ENCODE measurements at regions not wholly inside any gene's neighbourhood (a gene's known extent, or its start where the extent isn't known, plus 50 kb on each side); places are given as distances from the start of the nearest gene placed in this dataset.

DNA sequence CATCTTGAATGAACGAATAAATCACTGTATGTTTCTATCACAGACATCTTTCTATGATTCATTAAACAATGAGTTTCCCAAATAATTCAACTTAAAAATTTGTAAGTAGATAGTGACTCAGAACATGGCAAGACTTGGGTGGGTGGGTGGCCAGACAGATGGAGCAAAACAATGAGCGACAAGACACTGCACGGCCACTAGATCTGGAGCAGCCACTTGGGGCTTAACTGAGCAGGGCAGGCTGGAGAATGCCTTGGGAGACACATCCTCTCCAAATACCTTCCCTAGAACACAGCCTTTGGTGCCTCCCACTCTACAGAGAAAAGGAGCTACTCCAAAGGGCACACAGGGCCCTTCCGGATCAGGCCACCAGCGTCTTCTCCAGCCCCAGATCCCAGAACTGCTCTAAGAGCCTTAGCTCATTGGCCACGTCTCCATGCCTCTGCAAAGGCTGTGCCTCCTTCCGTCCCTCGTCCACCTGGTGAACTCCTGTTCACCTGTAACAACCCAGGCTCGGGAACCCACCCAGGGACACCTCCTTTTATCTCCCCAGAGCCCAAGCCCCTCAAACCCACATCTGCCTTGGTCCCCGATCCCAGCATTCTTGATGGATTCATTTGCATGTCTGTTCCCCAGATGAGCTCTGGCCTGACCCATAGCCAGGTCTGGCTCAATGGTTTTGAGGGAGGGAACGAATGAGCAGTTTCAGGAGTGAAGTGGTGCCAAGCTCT, 134.9 kb upstream of the IQSEC1 start:
- DNase-seq, result no peak

DNA sequence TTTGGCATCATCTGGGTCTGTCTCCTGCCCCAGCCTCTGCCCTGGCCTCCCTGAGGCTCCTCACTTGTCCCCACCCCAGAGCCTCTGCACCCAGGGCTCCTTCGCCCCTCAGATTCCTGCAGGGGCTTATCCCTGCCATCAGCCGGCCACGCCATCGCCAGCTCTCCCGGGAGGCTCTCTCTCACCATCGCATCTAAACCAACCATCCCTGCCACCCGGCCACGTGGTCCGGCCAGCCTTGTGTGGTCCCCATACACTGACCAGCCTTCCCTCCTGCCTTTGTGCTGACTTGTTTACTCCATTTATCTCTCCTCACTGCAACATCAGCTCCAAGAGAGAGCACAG, 134.3 kb upstream of the IQSEC1 start:
- DNase-seq, result no peak

GRCh38 chr3:13206799-13207577, 133.8 kb upstream of the IQSEC1 start:
- no peak for DNase-seq

GRCh38 chr3:13205567-13206143, 132.4 kb upstream of the IQSEC1 start:
- DNase-seq, result no peak

DNA sequence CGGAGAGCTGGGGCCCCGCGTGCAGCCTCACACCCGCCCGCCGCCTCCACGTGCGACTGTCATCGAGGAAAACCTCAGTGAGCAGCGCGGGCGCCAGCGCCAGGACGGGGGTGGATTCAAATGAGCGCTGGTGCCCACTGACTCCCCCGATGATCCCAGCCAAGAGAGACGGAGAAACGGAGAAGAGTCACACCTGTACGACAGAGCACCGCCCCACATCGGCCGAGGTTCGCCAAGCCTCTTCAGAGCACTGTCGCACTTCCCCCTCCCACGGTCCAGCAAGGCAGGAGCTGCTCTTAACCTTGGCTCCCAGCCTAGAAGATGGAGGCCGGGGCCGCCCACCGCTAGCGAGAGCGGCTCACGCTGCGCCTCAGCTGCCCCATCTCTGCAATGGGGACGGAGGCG, 130.9 kb upstream of the IQSEC1 start:
- DNase-seq, result no peak

DNA sequence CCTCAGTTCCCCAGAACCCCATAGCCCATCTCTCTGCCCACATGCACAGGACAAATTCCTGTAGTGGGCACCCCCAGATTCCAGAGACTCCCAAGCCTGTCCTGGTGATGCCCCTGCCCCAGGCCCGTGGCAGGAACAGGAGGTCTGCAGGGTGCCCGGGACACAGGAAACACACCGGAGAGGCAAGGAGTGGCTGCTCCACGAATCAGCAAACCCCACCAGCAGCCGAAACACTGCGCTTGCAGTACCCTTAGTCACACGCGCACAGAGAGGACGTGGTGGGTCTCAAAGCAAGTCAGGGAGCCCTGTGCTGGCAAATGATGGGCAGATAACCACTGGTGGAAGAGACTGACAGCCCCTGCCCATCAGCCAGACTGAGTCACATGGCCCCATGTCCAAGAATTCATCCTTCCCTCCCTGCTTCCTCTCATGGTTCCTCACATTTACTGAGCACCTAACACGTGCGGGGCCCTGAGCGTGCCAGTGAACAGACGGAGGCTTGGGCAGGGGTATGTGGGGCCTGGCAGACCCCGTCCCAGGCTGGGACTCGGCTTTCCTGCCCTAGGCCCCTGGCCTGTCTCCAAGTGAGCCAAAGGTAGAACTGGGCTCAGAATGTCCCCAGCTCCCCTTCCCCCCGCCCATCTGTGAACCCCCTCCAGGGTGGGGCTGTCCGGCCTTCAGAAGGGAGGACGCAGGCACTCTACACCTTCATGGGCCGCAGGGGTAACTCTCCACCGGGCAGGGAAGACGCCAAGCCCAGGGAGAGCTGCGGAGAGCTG, 130.4 kb upstream of the IQSEC1 start:
- no peak for DNase-seq

DNA sequence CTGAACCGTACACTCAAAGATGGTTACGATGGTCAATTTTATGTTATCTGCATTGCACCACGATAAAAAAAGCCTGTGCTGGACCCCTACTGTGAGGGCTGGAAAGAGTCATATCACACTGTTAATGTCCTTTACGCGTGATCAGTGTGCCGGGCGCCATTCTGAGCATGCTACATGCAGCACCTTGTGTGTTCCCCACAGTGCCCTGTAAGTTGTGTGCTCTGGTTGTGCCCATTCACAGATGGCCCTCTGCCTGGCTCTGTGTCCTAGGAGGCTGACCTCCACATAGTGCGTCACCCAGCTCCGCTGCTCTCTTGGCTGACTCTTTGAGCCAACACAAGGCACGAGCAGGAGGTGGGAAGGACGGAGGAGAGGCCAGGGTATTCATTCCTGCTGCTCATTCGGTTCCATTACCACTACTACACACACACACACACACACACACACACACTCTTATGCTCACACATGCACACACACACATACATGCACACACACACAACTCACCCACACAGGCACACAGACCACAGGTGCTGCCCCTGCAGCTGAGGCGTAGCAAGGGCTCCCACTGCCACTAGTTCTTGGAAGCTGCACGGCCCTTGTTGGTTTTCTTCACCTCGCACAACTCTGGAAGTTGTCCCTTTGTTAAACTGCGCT, 129.6 kb upstream of the IQSEC1 start:
- no peak for DNase-seq

GRCh38 chr3:13201851-13202250, 128.6 kb upstream of the IQSEC1 start:
- no peak for DNase-seq

- no peak for DNase-seq
These were observed 127.7 kb upstream of the IQSEC1 start for GRCh38 chr3:13200946-13201345.

DNA sequence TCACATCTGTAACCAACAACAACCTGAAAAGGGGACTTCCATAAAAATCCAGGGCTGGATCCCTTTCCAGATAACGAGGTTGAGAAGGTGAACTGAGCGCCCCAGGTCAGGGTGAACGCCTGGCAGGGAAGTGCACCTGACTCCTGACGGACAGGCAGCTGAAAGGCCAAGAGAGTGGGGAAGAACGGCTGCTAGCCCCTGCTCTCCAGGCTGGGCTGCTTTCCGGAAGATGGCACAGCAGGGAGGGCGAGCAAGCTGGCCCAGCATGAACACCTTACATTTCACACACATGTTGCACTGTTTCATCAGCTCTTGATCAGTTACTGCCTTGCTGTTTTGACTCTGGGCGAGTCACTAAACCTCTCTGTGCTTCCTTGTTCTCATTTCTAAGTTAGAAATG, 127.2 kb upstream of the IQSEC1 start:
- DNase-seq, result no peak

- DNase-seq, result no peak
These were observed 126.7 kb upstream of the IQSEC1 start for GRCh38 chr3:13199899-13200451.

- no peak for DNase-seq
These were observed 126.0 kb upstream of the IQSEC1 start for GRCh38 chr3:13199006-13199776.

DNA sequence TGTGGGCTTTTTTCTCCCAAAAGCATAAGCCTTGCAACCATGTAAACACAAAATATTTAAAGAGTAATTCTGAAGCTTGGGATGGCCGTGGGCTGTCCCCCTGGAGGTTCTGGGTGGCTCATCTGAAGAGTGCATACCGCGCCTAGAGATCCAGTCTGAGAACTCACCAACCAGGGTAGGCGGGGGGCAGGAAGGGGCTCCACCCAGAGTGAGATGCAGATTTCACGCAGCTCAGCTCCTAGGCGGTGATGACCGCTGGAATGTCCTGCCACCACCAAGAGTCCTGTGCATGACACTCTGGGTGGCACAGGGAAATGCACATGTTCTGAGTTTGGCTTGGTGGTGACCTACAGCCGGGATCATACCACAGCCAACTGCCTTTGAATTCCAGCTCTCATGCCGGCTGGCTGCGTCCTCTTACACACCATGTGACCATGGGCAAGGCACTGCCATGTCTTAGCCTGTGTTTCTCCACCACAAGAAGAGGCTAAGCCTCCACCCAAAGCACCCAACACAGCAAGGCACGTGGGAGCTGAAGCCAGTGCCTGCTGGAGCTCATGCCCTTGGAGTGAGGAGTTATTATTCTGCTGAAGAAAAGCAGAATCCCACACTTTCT, 125.1 kb upstream of the IQSEC1 start:
- DNase-seq, result no peak

DNA sequence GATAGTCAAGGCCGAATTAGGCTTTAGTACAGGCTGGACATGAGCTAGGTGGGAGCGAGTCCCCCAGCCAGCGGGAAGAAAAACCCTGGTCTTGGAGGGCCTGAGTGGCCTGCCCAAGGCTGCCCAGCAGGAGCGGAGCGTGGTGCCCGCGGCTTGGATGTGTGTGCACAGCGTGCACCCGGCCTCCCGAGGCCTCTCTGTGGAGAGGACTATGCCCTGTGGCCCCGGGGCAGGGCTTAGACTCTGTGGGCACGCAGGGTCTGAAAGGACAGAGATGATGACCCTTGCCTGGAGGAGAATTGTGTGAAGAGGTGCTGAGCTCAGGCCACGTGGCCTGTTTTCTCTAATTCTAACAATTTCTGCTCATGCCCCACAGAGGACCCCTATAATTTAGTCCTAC, 124.6 kb upstream of the IQSEC1 start:
- DNase-seq, result no peak

GRCh38 chr3:13197281-13197680, 124.1 kb upstream of the IQSEC1 start:
- DNase-seq, result no peak

- no peak for DNase-seq
These were observed 122.1 kb upstream of the IQSEC1 start for GRCh38 chr3:13195374-13195773.

- no peak for DNase-seq
These were observed 121.3 kb upstream of the IQSEC1 start for GRCh38 chr3:13194285-13195209.

DNA sequence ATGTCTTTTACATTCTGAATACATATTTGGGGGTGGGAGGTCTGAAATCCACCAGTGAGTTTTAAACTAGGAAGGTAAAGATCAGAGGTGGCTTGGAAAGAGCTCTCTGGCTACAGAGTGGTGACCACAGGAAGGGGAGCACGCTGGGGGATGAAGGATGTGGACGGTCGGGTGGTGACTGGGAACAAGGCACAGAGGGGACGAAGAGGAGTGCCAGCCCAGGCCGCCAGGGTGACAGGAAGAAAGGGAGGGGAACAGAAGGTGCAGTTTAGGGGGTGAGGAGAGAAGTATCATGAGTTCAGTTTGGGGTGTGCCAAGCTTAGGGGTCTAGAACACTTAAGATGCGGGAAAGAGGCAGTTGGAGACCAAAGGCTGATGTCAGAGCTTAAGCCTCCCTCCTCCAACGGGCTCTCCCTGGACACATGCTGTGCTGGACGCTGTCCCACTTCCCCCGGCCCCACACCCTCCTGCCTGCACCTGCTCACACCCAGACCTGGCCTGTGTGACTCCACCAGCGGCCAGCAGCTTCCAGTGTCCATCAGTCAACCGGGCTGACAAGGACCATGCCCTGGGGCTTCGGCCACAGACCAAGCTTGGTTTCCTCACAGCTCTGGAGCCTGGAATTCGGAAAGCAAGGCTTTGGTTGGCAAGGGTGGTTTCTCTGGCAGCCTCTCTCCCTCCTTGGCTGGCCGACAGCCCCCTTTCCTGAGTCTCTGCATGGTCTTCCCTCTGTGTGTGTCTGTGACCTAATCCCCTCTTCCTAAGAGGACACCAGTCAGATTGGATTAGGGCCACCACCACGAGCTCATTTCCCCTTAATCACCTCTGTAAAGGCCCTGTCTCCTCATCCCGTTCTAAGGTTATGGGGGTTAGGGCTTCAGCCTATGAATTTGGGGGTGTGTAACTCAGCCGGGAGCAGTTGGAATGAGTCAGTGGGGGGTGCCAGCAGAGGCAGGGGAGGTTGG, 120.4 kb upstream of the IQSEC1 start:
- no peak for DNase-seq
